Hepatic stellate cell (primary cell): ENCODE measurements at regions not wholly inside any gene's neighbourhood (a gene's known extent, or its start where the extent isn't known, plus 50 kb on each side); places are given as distances from the start of the nearest gene placed in this dataset.

Experiments used
- DNase-seq: peaks from one replicate; pipeline ENCODE4 v3.0.0; 2011; ENCODE audit warnings: low spot score

GRCh38 chr2:150618245-150618895 is 130.9 kb upstream of the RND3 start:
- no peak for DNase-seq

GRCh38 chr2:150617351-150617978 is 130.0 kb upstream of the RND3 start:
- DNase-seq, result no peak

- DNase-seq, result no peak
Measured at GRCh38 chr2:150612957-150613710, 125.7 kb upstream of the RND3 start.

- no peak for DNase-seq
Measured at GRCh38 chr2:150610670-150611279, 123.3 kb upstream of the RND3 start.

GRCh38 chr2:150609831-150610582 is 122.5 kb upstream of the RND3 start:
- DNase-seq, result no peak

- DNase-seq, result no peak
Measured at GRCh38 chr2:150608341-150608740, 120.9 kb upstream of the RND3 start.

GRCh38 chr2:150607390-150607811 is 119.9 kb upstream of the RND3 start:
- no peak for DNase-seq

GRCh38 chr2:150606380-150607060 is 119.1 kb upstream of the RND3 start:
- DNase-seq, result no peak

GRCh38 chr2:150605664-150606063 is 118.2 kb upstream of the RND3 start:
- DNase-seq, result no peak

- no peak for DNase-seq
Measured at GRCh38 chr2:150601280-150602038, 114.0 kb upstream of the RND3 start.

- no peak for DNase-seq
Measured at GRCh38 chr2:150599889-150600288, 112.4 kb upstream of the RND3 start.

GRCh38 chr2:150598383-150598782 is 110.9 kb upstream of the RND3 start:
- DNase-seq, result no peak

- peak; percentile 31 for DNase-seq
Measured at GRCh38 chr2:150595803-150596470, 108.5 kb upstream of the RND3 start.

- DNase-seq, result no peak
Measured at GRCh38 chr2:150594299-150594698, 106.8 kb upstream of the RND3 start.

GRCh38 chr2:150591496-150592285 is 104.2 kb upstream of the RND3 start:
- DNase-seq, result no peak

GRCh38 chr2:150589681-150590080 is 102.2 kb upstream of the RND3 start:
- DNase-seq, result no peak

GRCh38 chr2:150588506-150588870 is 101.0 kb upstream of the RND3 start:
- DNase-seq, result no peak

- no peak for DNase-seq
Measured at GRCh38 chr2:150587547-150588505, 100.4 kb upstream of the RND3 start.
